Uterus (tissue), 3 donors: ENCODE measurements at regions not wholly inside any gene's neighbourhood (a gene's known extent, or its start where the extent isn't known, plus 50 kb on each side); places are given as distances from the start of the nearest gene placed in this dataset.

ENCODE experiments used
- DNase-seq, 2 donors: peaks; one replicate each; pipeline ENCODE4 v3.0.0-alpha.2; 2019 to 2020
- H3K27ac ChIP-seq, 2 donors: fragments of 200-600 bp; sonication (generic); 1 replicate in 1 of 2; 2 replicates in 1 of 2; pipeline ENCODE4 v1.5.1; 2016 to 2018
- H3K27me3 ChIP-seq, 2 donors: fragments of 200-600 bp; sonication (generic); one replicate each; pipeline ENCODE4 v1.5.1; 2018 to 2019; ENCODE audit warnings: control low read depth in 1 of 2
- H3K36me3 ChIP-seq, 2 donors: fragments of 200-600 bp; sonication (generic); one replicate each; pipeline ENCODE4 v1.5.1; 2019; ENCODE audit warnings: control low read depth in 1 of 2
- H3K4me1 ChIP-seq, 2 donors: fragments of 200-600 bp; sonication (generic); one replicate each; pipeline ENCODE4 v1.5.1; 2018 to 2019; ENCODE audit warnings: control low read depth in 1 of 2
- H3K4me3 ChIP-seq, 2 donors: fragments of 200-600 bp; sonication (generic); 1 replicate in 1 of 2; 2 replicates in 1 of 2; pipeline ENCODE4 v1.5.1; 2018 to 2019; ENCODE audit warnings: mild to moderate bottlenecking in 1 of 2
- H3K9me3 ChIP-seq, 2 donors: fragments of 200-600 bp; sonication (generic); one replicate each; pipeline ENCODE4 v1.5.1; 2019; ENCODE audit warnings: control low read depth in 1 of 2
- CTCF ChIP-seq, 4 experiments: fragments of 200-600 bp in 2 of 4; fragments of 450-650 bp in 2 of 4; sonication (generic) in 2 of 4; IDR thresholded peaks; one replicate each; pipeline ENCODE4 v1.5.1; 2016 to 2019; ENCODE audit warnings: antibody characterized with exemption in 4 of 4, mild to moderate bottlenecking in 2 of 4, moderate library complexity in 1 of 4
- POLR2A ChIP-seq, 2 donors: fragments of 450-650 bp; IDR thresholded peaks; one replicate each; pipeline ENCODE4 v1.6.1; 2016; ENCODE audit warnings: antibody characterized with exemption in 2 of 2, mild to moderate bottlenecking in 1 of 2, moderate library complexity in 1 of 2
- intact Hi-C: fragments of 100-400 bp; cut with DNase I; formaldehyde crosslinking; loops from one replicate; pipeline ENCODE4 v1.15.1; 2023; ENCODE audit warnings: low total_unique reads
- donor health status: DM: yes; HTN: yes; CAD: no.

GRCh38 chr2:9071032-9071431 lies 67.5 kb upstream of the MBOAT2 start:
- Histone ChIP-seq H3K9me3 (peaks cover 0 to 3% of the 10 kb centered on the region in 2 donors), H3K4me1 (no peaks in the 10 kb centered on the region), H3K27ac (no peak overlapping the region), H3K4me3 (no peak overlapping the region), H3K36me3 (no peaks in the 10 kb centered on the region), H3K27me3 (peaks cover 0 to 3% of the 10 kb centered on the region in 2 donors)
- intact Hi-C loops = no loop called here
- TF ChIP-seq POLR2A (IDR thresholded peaks at IDR 0.05) = no peak
- no peak for TF ChIP-seq CTCF (IDR thresholded peaks at IDR 0.05)
- no peak for DNase-seq

DNA sequence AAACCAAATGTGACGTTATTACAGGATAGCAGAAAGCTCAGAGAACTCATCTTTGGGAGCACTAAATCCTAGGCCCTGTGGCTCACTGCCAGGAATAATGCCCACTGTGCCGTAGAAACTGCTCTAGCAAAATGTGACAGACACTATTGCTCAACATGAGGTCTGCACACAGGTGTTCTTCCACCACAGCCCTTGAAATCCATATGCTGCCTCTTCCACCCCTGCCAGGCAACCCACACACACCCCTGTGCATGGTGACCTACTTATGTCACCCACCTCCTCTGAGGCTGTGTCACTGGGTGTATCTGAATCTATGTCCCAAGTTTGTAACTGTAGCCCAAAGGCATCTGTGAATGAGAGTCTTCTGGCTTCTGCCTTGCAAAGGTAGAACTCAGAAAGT lies 66.1 kb upstream of the MBOAT2 start:
- no peak overlapping the region for H3K4me3 ChIP-seq
- no peak for DNase-seq
- peaks cover 0 to 7% of the 10 kb centered on the region in 2 donors for H3K9me3 ChIP-seq
- intact Hi-C loops = no loop called here
- peaks cover 0 to 3% of the 10 kb centered on the region in 2 donors for H3K27me3 ChIP-seq
- no peak overlapping the region for H3K27ac ChIP-seq
- H3K4me1 ChIP-seq = no peaks in the 10 kb centered on the region
- no peak for TF ChIP-seq CTCF (IDR thresholded peaks at IDR 0.05)
- no peak for TF ChIP-seq POLR2A (IDR thresholded peaks at IDR 0.05)
- H3K36me3 ChIP-seq = no peaks in the 10 kb centered on the region

DNA sequence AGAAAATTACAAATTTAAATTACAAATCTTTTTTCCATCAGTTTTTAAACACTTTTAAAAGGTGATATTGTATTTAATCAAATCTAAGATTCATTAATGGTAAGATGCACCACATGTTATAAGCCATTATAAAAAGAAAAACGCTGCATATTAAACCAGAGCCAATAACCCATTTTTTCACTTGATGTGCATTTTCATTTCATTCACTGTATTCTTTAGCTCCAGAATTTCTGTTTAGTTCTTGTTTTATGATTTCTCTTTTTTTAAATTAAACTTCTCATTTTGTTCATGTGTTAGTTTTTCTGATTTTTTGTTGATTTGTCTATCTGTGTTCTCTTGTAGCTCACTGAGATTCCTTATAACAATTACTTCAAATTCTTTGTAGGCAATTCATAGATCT lies 62.4 kb upstream of the MBOAT2 start:
- H3K27me3 ChIP-seq = peaks cover 0 to 3% of the 10 kb centered on the region in 2 donors
- TF ChIP-seq POLR2A (IDR thresholded peaks at IDR 0.05) (no peak), CTCF (IDR thresholded peaks at IDR 0.05) (no peak)
- peaks cover 0 to 7% of the 10 kb centered on the region in 2 donors for H3K9me3 ChIP-seq
- intact Hi-C loops = no loop called here
- no peaks in the 10 kb centered on the region for H3K4me1 ChIP-seq
- DNase-seq = no peak
- H3K27ac ChIP-seq = no peak overlapping the region
- no peak overlapping the region for H3K4me3 ChIP-seq
- no peaks in the 10 kb centered on the region for H3K36me3 ChIP-seq

- no peak overlapping the region for H3K27ac ChIP-seq
- H3K9me3 ChIP-seq = peaks cover 0 to 4% of the 10 kb centered on the region in 2 donors
- H3K27me3 ChIP-seq = no peaks in the 10 kb centered on the region
- TF ChIP-seq POLR2A (IDR thresholded peaks at IDR 0.05) = no peak
- no peak for TF ChIP-seq CTCF (IDR thresholded peaks at IDR 0.05)
- H3K4me3 ChIP-seq = no peak overlapping the region
- H3K36me3 ChIP-seq = no peaks in the 10 kb centered on the region
- intact Hi-C loops = no loop called here
- no peak for DNase-seq
- no peaks in the 10 kb centered on the region for H3K4me1 ChIP-seq
These were observed 59.6 kb upstream of the MBOAT2 start for GRCh38 chr2:9063023-9063606.

- intact Hi-C loops = no loop called here
- H3K4me1 ChIP-seq = no peaks in the 10 kb centered on the region
- TF ChIP-seq CTCF (IDR thresholded peaks at IDR 0.05) (no peak), POLR2A (IDR thresholded peaks at IDR 0.05) (no peak)
- no peak overlapping the region for H3K4me3 ChIP-seq
- no peak overlapping the region for H3K27ac ChIP-seq
- H3K9me3 ChIP-seq = peaks cover 0 to 1% of the 10 kb centered on the region in 2 donors
- DNase-seq = no peak
- H3K27me3 ChIP-seq = no peaks in the 10 kb centered on the region
- no peaks in the 10 kb centered on the region for H3K36me3 ChIP-seq
These were observed 57.3 kb upstream of the MBOAT2 start for GRCh38 chr2:9060819-9061218.
